T-helper 17 cell (primary cell): ENCODE measurements at regions not wholly inside any gene's neighbourhood (a gene's known extent, or its start where the extent isn't known, plus 50 kb on each side); places are given as distances from the start of the nearest gene placed in this dataset.

Source experiments
- ATAC-seq: fragments of 150-1000 bp; cut with Tn5 transposase; 2 replicates; pipeline ENCODE4 v1.10.0; 2021; ENCODE audit warnings: mild to moderate bottlenecking, moderate library complexity
- DNase-seq, 3 donors: peaks; one replicate each; pipeline versions ENCODE4 v3.0.0 to v3.0.0-alpha.2; 2020 to 2021
- H3K9me3 ChIP-seq: one replicate; pipeline ENCODE4 v1.7.0; 2013; ENCODE audit warnings: low read length, mild to moderate bottlenecking; ENCODE audit not compliant: control insufficient read depth, poor library complexity, severe bottlenecking
- H3K27ac Mint-ChIP-seq: one replicate; pipeline ENCODE4 v1.8.0; 2022; ENCODE audit warnings: mild to moderate bottlenecking, moderate library complexity, mixed read lengths
- H3K27me3 Mint-ChIP-seq: one replicate; pipeline ENCODE4 v1.8.0; 2022; ENCODE audit warnings: mixed read lengths
- H3K36me3 Mint-ChIP-seq: one replicate; pipeline ENCODE4 v1.8.0; 2022; ENCODE audit warnings: low read depth, mixed read lengths
- H3K4me1 Mint-ChIP-seq: one replicate; pipeline ENCODE4 v1.8.0; 2022; ENCODE audit warnings: mild to moderate bottlenecking, mixed read lengths
- H3K4me3 Mint-ChIP-seq: one replicate; pipeline ENCODE4 v1.8.0; 2022; ENCODE audit warnings: mild to moderate bottlenecking, moderate library complexity, mixed read lengths

- ATAC-seq (no peak), DNase-seq (no peak)
- H3K9me3 ChIP-seq = peaks cover 3% of the 10 kb centered on the region
- Mint-ChIP-seq H3K36me3 (no peaks in the 10 kb centered on the region), H3K4me1 (no peaks in the 10 kb centered on the region), H3K4me3 (no peak overlapping the region), H3K27me3 (no peaks in the 10 kb centered on the region), H3K27ac (no peak overlapping the region)
Measured at GRCh38 chr16:7111265-7111664, 221.4 kb upstream of the RBFOX1 start.

- Mint-ChIP-seq H3K36me3 (no peaks in the 10 kb centered on the region), H3K27me3 (no peaks in the 10 kb centered on the region), H3K4me3 (no peak overlapping the region), H3K27ac (no peak overlapping the region), H3K4me1 (no peaks in the 10 kb centered on the region)
- ATAC-seq = no peak
- DNase-seq = no peak
- no peaks in the 10 kb centered on the region for H3K9me3 ChIP-seq
Measured at GRCh38 chr16:7107436-7107835, 225.2 kb upstream of the RBFOX1 start.

GRCh38 chr16:7103056-7103455 lies 229.6 kb upstream of the RBFOX1 start:
- H3K4me1 Mint-ChIP-seq = no peaks in the 10 kb centered on the region
- no peak overlapping the region for H3K27ac Mint-ChIP-seq
- H3K4me3 Mint-ChIP-seq = no peak overlapping the region
- ATAC-seq (no peak), DNase-seq (no peak)
- no peaks in the 10 kb centered on the region for H3K9me3 ChIP-seq
- H3K36me3 Mint-ChIP-seq = no peaks in the 10 kb centered on the region
- no peaks in the 10 kb centered on the region for H3K27me3 Mint-ChIP-seq

- DNase-seq = no peak
- Mint-ChIP-seq H3K4me3 (no peak overlapping the region), H3K27ac (no peak overlapping the region), H3K36me3 (no peaks in the 10 kb centered on the region), H3K27me3 (no peaks in the 10 kb centered on the region), H3K4me1 (no peaks in the 10 kb centered on the region)
- no peak for ATAC-seq
- H3K9me3 ChIP-seq = no peaks in the 10 kb centered on the region
Measured at GRCh38 chr16:7101054-7101453, 231.6 kb upstream of the RBFOX1 start.

- no peaks in the 10 kb centered on the region for H3K27me3 Mint-ChIP-seq
- DNase-seq = no peak
- no peaks in the 10 kb centered on the region for H3K9me3 ChIP-seq
- no peaks in the 10 kb centered on the region for H3K36me3 Mint-ChIP-seq
- no peak overlapping the region for H3K27ac Mint-ChIP-seq
- ATAC-seq = no peak
- no peaks in the 10 kb centered on the region for H3K4me1 Mint-ChIP-seq
- no peak overlapping the region for H3K4me3 Mint-ChIP-seq
Measured at GRCh38 chr16:7097518-7097917, 235.1 kb upstream of the RBFOX1 start.

- Mint-ChIP-seq H3K4me3 (no peak overlapping the region), H3K4me1 (no peaks in the 10 kb centered on the region), H3K27ac (no peak overlapping the region), H3K36me3 (no peaks in the 10 kb centered on the region), H3K27me3 (no peaks in the 10 kb centered on the region)
- no peaks in the 10 kb centered on the region for H3K9me3 ChIP-seq
- no peak for DNase-seq
- no peak for ATAC-seq
Measured at GRCh38 chr16:7093511-7093910, 239.1 kb upstream of the RBFOX1 start.

GRCh38 chr16:7090628-7091115 lies 242.0 kb upstream of the RBFOX1 start:
- H3K4me1 Mint-ChIP-seq = no peaks in the 10 kb centered on the region
- ATAC-seq = no peak

GRCh38 chr16:7089751-7090150 lies 242.9 kb upstream of the RBFOX1 start:
- no peak overlapping the region for H3K27ac Mint-ChIP-seq
- no peak for ATAC-seq
- no peaks in the 10 kb centered on the region for H3K27me3 Mint-ChIP-seq
- DNase-seq = no peak
- no peaks in the 10 kb centered on the region for H3K4me1 Mint-ChIP-seq
- no peak overlapping the region for H3K4me3 Mint-ChIP-seq
- no peaks in the 10 kb centered on the region for H3K9me3 ChIP-seq
- H3K36me3 Mint-ChIP-seq = no peaks in the 10 kb centered on the region

More at GRCh38 chr16:7090628-7091115, 242.0 kb upstream of the RBFOX1 start:
- no peaks in the 10 kb centered on the region for H3K27me3 Mint-ChIP-seq
- DNase-seq = no peak
- no peak overlapping the region for H3K4me3 Mint-ChIP-seq
- H3K36me3 Mint-ChIP-seq = no peaks in the 10 kb centered on the region
- H3K27ac Mint-ChIP-seq = no peak overlapping the region
- H3K9me3 ChIP-seq = no peaks in the 10 kb centered on the region

GRCh38 chr16:7088711-7089110 lies 243.9 kb upstream of the RBFOX1 start:
- no peaks in the 10 kb centered on the region for H3K36me3 Mint-ChIP-seq
- ATAC-seq (no peak), DNase-seq (no peak)
- H3K4me1 Mint-ChIP-seq = no peaks in the 10 kb centered on the region
- H3K27ac Mint-ChIP-seq = no peak overlapping the region
- H3K27me3 Mint-ChIP-seq = no peaks in the 10 kb centered on the region
- H3K4me3 Mint-ChIP-seq = no peak overlapping the region
- H3K9me3 ChIP-seq = no peaks in the 10 kb centered on the region

- ATAC-seq = no peak
- DNase-seq = no peak
- no peaks in the 10 kb centered on the region for H3K27me3 Mint-ChIP-seq
- no peaks in the 10 kb centered on the region for H3K9me3 ChIP-seq
- H3K27ac Mint-ChIP-seq = no peak overlapping the region
- no peaks in the 10 kb centered on the region for H3K36me3 Mint-ChIP-seq
- H3K4me1 Mint-ChIP-seq = no peaks in the 10 kb centered on the region
- no peak overlapping the region for H3K4me3 Mint-ChIP-seq
Measured at GRCh38 chr16:7086822-7087616, 245.6 kb upstream of the RBFOX1 start.

GRCh38 chr16:7085776-7086175 lies 246.9 kb upstream of the RBFOX1 start:
- ATAC-seq (no peak), DNase-seq (no peak)
- Mint-ChIP-seq H3K27ac (no peak overlapping the region), H3K4me3 (no peak overlapping the region), H3K4me1 (no peaks in the 10 kb centered on the region), H3K36me3 (no peaks in the 10 kb centered on the region), H3K27me3 (no peaks in the 10 kb centered on the region)
- no peaks in the 10 kb centered on the region for H3K9me3 ChIP-seq

- Mint-ChIP-seq H3K4me3 (no peak overlapping the region), H3K36me3 (no peaks in the 10 kb centered on the region)
- ATAC-seq = no peak
Measured at GRCh38 chr16:7083096-7083495, 249.5 kb upstream of the RBFOX1 start.

GRCh38 chr16:7077636-7078035 lies 255.0 kb upstream of the RBFOX1 start:
- Mint-ChIP-seq H3K27ac (no peak overlapping the region), H3K4me1 (no peaks in the 10 kb centered on the region), H3K27me3 (no peaks in the 10 kb centered on the region), H3K4me3 (no peak overlapping the region), H3K36me3 (no peaks in the 10 kb centered on the region)
- no peak for DNase-seq
- H3K9me3 ChIP-seq = peaks cover 2% of the 10 kb centered on the region
- ATAC-seq = no peak

More at GRCh38 chr16:7083096-7083495, 249.5 kb upstream of the RBFOX1 start:
- no peak for DNase-seq
- no peaks in the 10 kb centered on the region for H3K9me3 ChIP-seq
- Mint-ChIP-seq H3K27me3 (no peaks in the 10 kb centered on the region), H3K27ac (no peak overlapping the region), H3K4me1 (no peaks in the 10 kb centered on the region)

GRCh38 chr16:7074715-7075114 lies 257.9 kb upstream of the RBFOX1 start:
- DNase-seq (no peak), ATAC-seq (no peak)
- peaks cover 2% of the 10 kb centered on the region for H3K9me3 ChIP-seq
- Mint-ChIP-seq H3K4me1 (no peaks in the 10 kb centered on the region), H3K4me3 (no peak overlapping the region), H3K27me3 (no peaks in the 10 kb centered on the region), H3K36me3 (no peaks in the 10 kb centered on the region), H3K27ac (no peak overlapping the region)
